ENCODE measurements at regions not wholly inside any gene's neighbourhood (a gene's known extent, or its start where the extent isn't known, plus 50 kb on each side); places are given as distances from the start of the nearest gene placed in this dataset.

- TF ChIP-seq CTCF (IDR thresholded peaks at IDR 0.05; ENCODE audit: borderline replicate concordance, extremely low read depth, low read length, poor library complexity, severe bottlenecking) (no peak), EZH2 (IDR thresholded peaks at IDR 0.05; ENCODE audit: borderline replicate concordance, low read depth, low read length, severe bottlenecking) (no peak)
These were observed 651.3 kb upstream of the LINC00305 start for GRCh38 chr18:64800151-64800550.

Measured in DND-41 (cell line).